B cell (primary cell): ENCODE measurements at regions not wholly inside any gene's neighbourhood (a gene's known extent, or its start where the extent isn't known, plus 50 kb on each side); places are given as distances from the start of the nearest gene placed in this dataset.

Experiments
- ATAC-seq: fragments of 200-7000 bp; cut with Tn5 transposase; one replicate; pipeline ENCODE4 v1.10.0; 2021; ENCODE audit warnings: low read depth, mild to moderate bottlenecking, moderate number of reproducible peaks, moderate library complexity
- CTCF ChIA-PET: fragments of 350-600 bp; sonication (Branson Sonifier 250); formaldehyde crosslinking; loops from one replicate; lab custom pipeline; 2021; ENCODE audit warnings: antibody characterized with exemption, inconsistent platforms; lab: Charles Lee
- POLR2A ChIA-PET: fragments of 350-600 bp; sonication (Branson Sonifier 250); formaldehyde crosslinking; loops from one replicate; lab custom pipeline; 2021; ENCODE audit warnings: antibody characterized with exemption; lab: Charles Lee
- DNase-seq: peaks from one replicate; pipeline ENCODE4 v3.0.0; 2013
- H2AFZ ChIP-seq: 2 replicates; pipeline ENCODE4 v1.6.1; 2012; ENCODE audit warnings: mild to moderate bottlenecking, low read depth, low read length; ENCODE audit not compliant: insufficient read depth, poor library complexity, severe bottlenecking
- H3K27ac ChIP-seq, 2 donors: 1 replicate in 1 of 2; 2 replicates in 1 of 2; pipeline ENCODE4 v1.5.1; 2012 to 2013; ENCODE audit warnings: low read length in 2 of 2, mild to moderate bottlenecking in 2 of 2, moderate library complexity in 1 of 2
- H3K27me3 ChIP-seq, 4 experiments: fragments of 200-600 bp in 1 of 4; sonication (generic) in 1 of 4; replicated peaks in 1 of 4; 1 replicate in 2 of 4; 2 replicates in 2 of 4; pipeline versions ENCODE4 v1.6.1 to v1.7.0; 2013 to 2016; ENCODE audit warnings: low read length in 3 of 4, mild to moderate bottlenecking in 2 of 4, mixed read lengths in 1 of 4, moderate library complexity in 1 of 4; ENCODE audit not compliant: insufficient read depth in 4 of 4, control insufficient read depth in 3 of 4; ENCODE audit errors: control extremely low read depth in 1 of 4
- H3K36me3 ChIP-seq, 2 experiments: replicated peaks in 1 of 2; 1 replicate in 1 of 2; 2 replicates in 1 of 2; pipeline versions ENCODE4 v1.6.1 to v1.7.1; 2013; ENCODE audit warnings: low read length in 1 of 2; ENCODE audit not compliant: insufficient read depth in 2 of 2, control insufficient read depth in 1 of 2; ENCODE audit errors: control extremely low read depth in 1 of 2, extremely low read depth in 1 of 2
- H3K4me1 ChIP-seq, 2 donors: fragments of 200-600 bp in 1 of 2; sonication (generic) in 1 of 2; 1 replicate in 1 of 2; 2 replicates in 1 of 2; pipeline versions ENCODE4 v1.5.1 to v1.6.1; 2013 to 2017; ENCODE audit warnings: low read length in 2 of 2; ENCODE audit not compliant: control insufficient read depth in 2 of 2, insufficient read depth in 2 of 2
- H3K4me2 ChIP-seq: replicated peaks from 2 replicates; pipeline ENCODE3; 2012; ENCODE audit warnings: mild to moderate bottlenecking, low read depth, low read length; ENCODE audit not compliant: poor library complexity, severe bottlenecking
- H3K4me3 ChIP-seq, 5 experiments: fragments of 200-600 bp in 1 of 5; sonication (generic) in 1 of 5; 1 replicate in 3 of 5; 2 replicates in 2 of 5; pipeline versions ENCODE4 v1.5.1 to v1.7.0; 2011 to 2016; ENCODE audit warnings: low read length in 4 of 5, mild to moderate bottlenecking in 4 of 5, low read depth in 2 of 5, control low read depth in 1 of 5, moderate library complexity in 1 of 5; ENCODE audit not compliant: insufficient read depth in 1 of 5; ENCODE audit errors: control extremely low read depth in 1 of 5, extremely low read depth in 1 of 5
- H3K79me2 ChIP-seq: fragments of 200-600 bp; sonication (generic); one replicate; pipeline ENCODE4 v1.6.0; 2016; ENCODE audit warnings: low read length; ENCODE audit not compliant: control insufficient read depth, insufficient read depth
- H3K9ac ChIP-seq: fragments of 200-600 bp; sonication (generic); 2 replicates; pipeline ENCODE4 v1.6.1; 2017; ENCODE audit warnings: mild to moderate bottlenecking, low read length, moderate library complexity
- H3K9me3 ChIP-seq, 3 donors: one replicate each; pipeline versions ENCODE4 v1.6.1 to v1.7.1; 2013; ENCODE audit warnings: low read length in 2 of 3; ENCODE audit not compliant: control insufficient read depth in 2 of 3, insufficient read depth in 1 of 3; ENCODE audit errors: control extremely low read depth in 1 of 3
- H4K20me1 ChIP-seq: 2 replicates; pipeline ENCODE4 v1.6.0; 2012; ENCODE audit warnings: mild to moderate bottlenecking, low read length; ENCODE audit not compliant: insufficient read depth, control insufficient read depth, poor library complexity, severe bottlenecking
- H3K27ac Mint-ChIP-seq: one replicate; pipeline ENCODE4 v1.8.0; 2021; ENCODE audit warnings: mixed read lengths
- H3K27me3 Mint-ChIP-seq: one replicate; pipeline ENCODE4 v1.8.0; 2021; ENCODE audit warnings: mixed read lengths
- H3K4me1 Mint-ChIP-seq: one replicate; pipeline ENCODE4 v1.8.0; 2021; ENCODE audit warnings: mixed read lengths
- H3K4me3 Mint-ChIP-seq: one replicate; pipeline ENCODE4 v1.8.0; 2021; ENCODE audit warnings: mixed read lengths
- H3K9me3 Mint-ChIP-seq: one replicate; pipeline ENCODE4 v1.8.0; 2022; ENCODE audit warnings: mixed read lengths; ENCODE audit not compliant: insufficient read depth
- CTCF ChIP-seq: fragments of 200-600 bp; IDR thresholded peaks from one replicate; pipeline ENCODE4 v1.8.0; 2022; ENCODE audit warnings: antibody characterized with exemption, mild to moderate bottlenecking
- EZH2 ChIP-seq: IDR thresholded peaks from 2 replicates; pipeline ENCODE4 v1.6.1; 2012; ENCODE audit warnings: borderline replicate concordance, low read depth, mild to moderate bottlenecking, moderate library complexity, low read length; ENCODE audit not compliant: insufficient read depth, poor library complexity, severe bottlenecking
- WGBS: methylation state at CpG from one replicate; pipeline ENCODE4 v1.1.5; 2013; ENCODE audit warnings: missing lambda C conversion rate; ENCODE audit not compliant: insufficient coverage; 5-methylcytosine and 5-hydroxymethylcytosine counted together
- intact Hi-C: fragments of 100-400 bp; cut with micrococcal nuclease; formaldehyde crosslinking; loops from one replicate; pipeline ENCODE4 v1.10.0; 2022

DNA sequence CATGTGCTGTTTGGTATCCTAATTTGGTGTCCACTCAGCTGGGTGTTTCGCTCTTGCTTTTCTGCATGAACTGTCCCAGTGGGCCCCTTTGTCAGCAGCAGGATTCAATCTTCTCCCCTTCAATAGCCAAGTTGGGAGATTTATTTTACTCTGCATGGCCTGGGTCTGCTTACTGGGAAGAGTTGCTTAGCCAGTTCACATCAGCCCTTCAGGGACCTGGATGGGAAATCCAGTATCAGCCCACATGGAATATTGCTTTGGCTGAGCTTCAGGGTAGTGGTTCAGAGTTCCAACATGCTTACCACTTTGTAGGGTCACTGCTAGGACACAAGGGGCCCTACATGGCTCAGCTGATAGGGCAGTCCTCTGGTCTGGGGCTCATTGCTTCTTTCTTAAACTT is 93.0 kb upstream of the BOC start:
- DNase-seq (no peak), ATAC-seq (no peak)
- H3K36me3 ChIP-seq = no peaks in the 10 kb centered on the region
- intact Hi-C loops = no loop called here
- no peak overlapping the region for H3K27ac Mint-ChIP-seq
- no peak overlapping the region for H3K4me3 ChIP-seq
- TF ChIP-seq EZH2 = no peak
- H3K9me3 ChIP-seq = no peaks in the 10 kb centered on the region
- no CpG with 5 or more reads among the region's 1 CpG for WGBS
- H3K9me3 Mint-ChIP-seq = no peaks in the 10 kb centered on the region
- no peaks in the 10 kb centered on the region for H3K27me3 ChIP-seq
- no peaks in the 10 kb centered on the region for H3K4me1 ChIP-seq
- H3K4me3 Mint-ChIP-seq = no peak overlapping the region
- ChIA-PET CTCF (no interaction called here), POLR2A (no interaction called here)
- no peaks in the 10 kb centered on the region for H3K79me2 ChIP-seq
- no peak overlapping the region for H2AFZ ChIP-seq
- H3K4me2 ChIP-seq = no peak overlapping the region
- no peaks in the 10 kb centered on the region for H3K27me3 Mint-ChIP-seq
- no peaks in the 10 kb centered on the region for H3K4me1 Mint-ChIP-seq
- no peak overlapping the region for H3K9ac ChIP-seq
- no peaks in the 10 kb centered on the region for H4K20me1 ChIP-seq
- H3K27ac ChIP-seq = no peak overlapping the region

DNA sequence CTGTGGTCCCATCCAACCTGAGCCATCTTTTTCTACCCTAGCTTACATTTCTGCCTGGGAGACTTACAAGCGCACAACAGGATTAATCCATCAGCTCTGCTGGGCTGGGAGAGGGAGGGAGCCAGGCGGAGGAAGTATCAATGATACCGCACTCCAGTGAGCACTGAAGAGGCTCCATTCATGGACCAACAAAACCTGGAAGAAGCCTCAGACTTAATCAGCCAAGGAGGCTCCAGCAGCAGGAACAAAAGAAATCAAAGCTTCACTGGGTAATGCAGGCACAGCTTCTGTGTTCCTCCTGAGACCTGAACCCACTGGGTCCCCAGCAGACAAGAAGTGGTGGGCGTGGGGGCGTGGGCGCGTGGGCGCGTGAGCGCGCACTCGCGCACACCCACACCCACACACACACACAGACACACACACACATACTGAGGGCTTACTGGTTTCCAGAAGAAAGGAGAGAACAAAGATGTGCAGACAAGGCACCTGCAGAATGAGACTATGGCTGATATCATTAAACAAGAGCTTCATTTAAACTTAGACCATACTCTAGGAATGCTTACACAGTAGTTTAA is 87.0 kb upstream of the BOC start:
- no peaks in the 10 kb centered on the region for H3K36me3 ChIP-seq
- H3K27me3 ChIP-seq = no peaks in the 10 kb centered on the region
- Mint-ChIP-seq H3K27ac (no peak overlapping the region), H3K27me3 (no peaks in the 10 kb centered on the region), H3K4me3 (no peak overlapping the region), H3K4me1 (no peaks in the 10 kb centered on the region), H3K9me3 (no peaks in the 10 kb centered on the region)
- H2AFZ ChIP-seq = no peak overlapping the region
- H3K9ac ChIP-seq = no peak overlapping the region
- no peaks in the 10 kb centered on the region for H4K20me1 ChIP-seq
- TF ChIP-seq CTCF = no peak
- no peak for TF ChIP-seq EZH2
- POLR2A ChIA-PET = no interaction called here
- CTCF ChIA-PET = no interaction called here
- H3K9me3 ChIP-seq = peaks cover 0 to 3% (median 0%) of the 10 kb centered on the region in 3 donors
- WGBS = 96% methylated on average over 2 of the region's 13 CpGs
- ATAC-seq = no peak
- H3K4me2 ChIP-seq = no peak overlapping the region
- H3K4me3 ChIP-seq = no peak overlapping the region
- no peak overlapping the region for H3K27ac ChIP-seq
- H3K79me2 ChIP-seq = no peaks in the 10 kb centered on the region
- DNase-seq = no peak
- intact Hi-C loops = no loop called here
- H3K4me1 ChIP-seq = no peaks in the 10 kb centered on the region
